ENCODE measurements at regions not wholly inside any gene's neighbourhood (a gene's known extent, or its start where the extent isn't known, plus 50 kb on each side); places are given as distances from the start of the nearest gene placed in this dataset.
A peak's percentile ranks its signal among the peaks of the same experiment; 100 is the strongest.
"Not testable (repeated sequence)": the region's sequence is repeated elsewhere in the genome, so short reads cannot be mapped to it uniquely, and the experiment has no call there.

DNA sequence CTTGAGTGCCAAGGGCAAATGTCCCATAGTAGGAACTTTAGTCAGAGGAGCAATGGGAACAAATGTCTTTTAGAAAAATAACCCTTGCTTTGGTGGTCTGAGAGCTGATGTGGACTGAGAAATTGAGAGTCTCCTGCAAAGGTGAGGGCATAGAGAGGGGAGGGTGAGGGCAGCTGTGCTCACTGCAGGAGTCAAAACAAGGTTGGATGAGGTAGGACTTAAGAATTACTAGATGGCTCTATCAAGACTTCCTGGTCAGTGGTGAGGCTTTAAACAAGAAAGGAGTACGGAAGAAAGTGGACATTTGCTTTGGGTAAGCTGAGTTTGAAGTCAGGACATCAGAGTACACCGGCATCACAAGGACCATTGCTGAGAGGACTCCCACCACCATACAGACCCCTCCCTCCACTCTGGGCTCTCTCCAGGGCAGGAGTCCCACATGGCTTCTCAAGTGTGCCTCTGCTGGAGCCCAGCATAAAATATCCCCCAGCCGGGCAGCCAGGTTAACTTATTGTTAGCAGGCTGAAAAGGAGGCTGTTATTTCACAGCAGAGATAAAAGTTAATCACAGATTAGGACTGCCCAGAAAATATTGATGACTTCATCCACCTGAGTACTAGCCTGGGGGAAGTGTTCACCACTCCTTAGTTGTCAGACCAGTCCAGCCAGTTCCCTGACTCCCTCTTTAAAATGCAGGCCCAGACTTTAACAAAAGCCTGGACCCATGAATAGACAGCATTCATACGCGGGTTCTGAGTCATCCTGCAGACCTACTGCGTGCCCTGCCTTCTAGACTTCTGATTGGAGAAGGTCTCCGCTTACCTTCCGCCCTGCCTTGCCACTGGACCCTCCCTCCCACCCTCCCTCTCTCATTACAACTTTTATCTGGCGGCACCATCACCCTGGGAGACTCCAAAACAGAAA, 167.2 kb downstream of the BCL2L11 start:
- H3K4me3 ChIP-seq; H3K4me1 ChIP-seq; H3K27me3 ChIP-seq; H3K36me3 ChIP-seq; intact Hi-C loops (cut with DNase I; ENCODE audit: low total_unique reads); H3K9me3 ChIP-seq: not testable (repeated sequence)
- WGBS, 5 donors, result 32 to 40% (median 34%) methylated on average over 6 to 7 of the region's 9 CpGs
- DNase-seq, result peak; percentile 47 to 86
- H3K27ac ChIP-seq, result peak overlapping the region in 2 of 5 donors; percentile 14 to 79

DNA sequence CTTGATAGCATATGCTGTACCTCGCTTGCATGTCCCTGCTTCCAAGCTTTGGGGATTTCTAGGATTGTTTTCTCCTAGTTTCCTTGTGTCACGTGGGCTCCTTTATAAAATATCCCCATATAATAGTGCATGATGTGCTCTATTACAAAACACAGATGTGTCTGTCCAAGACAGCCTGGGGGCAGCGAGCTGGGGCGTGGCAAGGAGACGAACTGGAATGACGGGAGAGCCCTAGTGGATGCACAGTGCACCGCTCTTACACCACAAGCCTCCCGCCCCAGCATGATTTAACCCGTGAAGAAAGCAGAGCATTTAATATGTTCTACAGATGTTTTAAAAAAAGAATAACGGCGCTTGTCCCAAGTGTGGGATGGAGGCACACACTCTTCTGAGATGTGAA, 169.7 kb downstream of the BCL2L11 start:
- H3K9me3 ChIP-seq; H3K36me3 ChIP-seq; H3K27ac ChIP-seq; H3K4me1 ChIP-seq; H3K27me3 ChIP-seq; H3K4me3 ChIP-seq; intact Hi-C loops (cut with DNase I; ENCODE audit: low total_unique reads); DNase-seq: not testable (repeated sequence)
- WGBS, 5 donors, result 71 to 94% (median 91%) methylated on average over 7 to 11 of the region's 11 CpGs

DNA sequence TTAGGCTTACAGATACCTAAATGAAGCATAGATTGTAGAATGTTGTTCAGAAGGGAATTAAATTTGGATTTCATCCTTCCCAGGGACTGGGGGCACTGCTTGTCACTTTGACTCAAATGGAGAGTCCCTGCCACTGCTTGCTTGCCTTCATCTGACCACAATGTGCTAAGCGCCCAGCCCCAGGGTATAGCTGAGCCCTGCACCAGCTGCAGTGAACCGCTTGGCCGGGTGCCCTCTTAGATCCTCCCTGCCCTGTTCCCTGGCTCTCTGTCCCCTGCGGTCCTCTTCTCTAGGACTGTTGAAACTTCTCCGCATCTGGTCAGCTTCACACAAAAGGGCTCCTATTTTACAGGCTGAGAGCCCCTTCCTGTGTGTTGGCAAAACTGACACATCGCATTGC, 170.9 kb downstream of the BCL2L11 start:
- H3K27me3 ChIP-seq; H3K4me1 ChIP-seq; intact Hi-C loops (cut with DNase I; ENCODE audit: low total_unique reads); DNase-seq; H3K36me3 ChIP-seq; H3K9me3 ChIP-seq; H3K27ac ChIP-seq; H3K4me3 ChIP-seq: not testable (repeated sequence)
- WGBS, 5 donors, result 63 to 84% (median 71%) methylated on average over 4 to 5 of the region's 6 CpGs

DNA sequence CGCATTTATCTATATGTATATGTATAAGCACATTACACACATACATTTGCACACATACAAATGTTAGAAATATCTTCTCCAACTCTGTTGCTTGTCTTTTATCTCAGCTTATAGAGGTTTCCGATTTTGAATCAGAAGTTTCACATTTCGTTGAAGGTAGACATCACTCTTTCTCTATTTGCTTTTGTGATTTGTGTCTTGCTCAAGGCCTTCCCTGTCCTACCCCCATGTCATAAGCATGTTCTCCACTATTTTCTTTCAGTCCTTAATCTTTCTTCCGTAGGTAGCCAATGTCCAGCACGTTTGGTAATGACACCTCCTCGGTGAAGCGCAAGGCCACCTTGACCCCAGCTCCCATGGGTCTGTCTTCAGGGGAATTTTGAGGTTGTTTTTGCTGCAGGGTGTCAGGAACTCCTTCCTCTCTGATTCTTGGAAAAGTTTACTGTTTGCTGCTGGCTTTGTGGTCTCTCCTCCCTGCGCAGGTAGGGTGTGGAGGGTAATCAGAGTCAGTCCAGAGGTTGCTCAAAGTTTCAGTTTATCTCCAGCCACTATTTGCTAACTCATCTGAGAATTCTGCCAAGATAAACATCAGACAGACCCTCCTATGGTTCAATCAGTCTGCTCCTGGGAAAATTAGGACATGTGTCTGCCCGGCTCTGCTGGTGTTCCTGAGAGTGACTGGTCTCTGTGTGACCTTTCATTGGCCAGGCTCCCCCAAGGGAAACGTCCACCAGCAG, 171.7 kb downstream of the BCL2L11 start:
- H3K27me3 ChIP-seq; intact Hi-C loops (cut with DNase I; ENCODE audit: low total_unique reads); DNase-seq; H3K4me1 ChIP-seq; H3K36me3 ChIP-seq; H3K4me3 ChIP-seq; H3K9me3 ChIP-seq; H3K27ac ChIP-seq: not testable (repeated sequence)
- 57 to 80% (median 66%) methylated on average over 6 to 8 of the region's 10 CpGs for WGBS, 5 donors

DNA sequence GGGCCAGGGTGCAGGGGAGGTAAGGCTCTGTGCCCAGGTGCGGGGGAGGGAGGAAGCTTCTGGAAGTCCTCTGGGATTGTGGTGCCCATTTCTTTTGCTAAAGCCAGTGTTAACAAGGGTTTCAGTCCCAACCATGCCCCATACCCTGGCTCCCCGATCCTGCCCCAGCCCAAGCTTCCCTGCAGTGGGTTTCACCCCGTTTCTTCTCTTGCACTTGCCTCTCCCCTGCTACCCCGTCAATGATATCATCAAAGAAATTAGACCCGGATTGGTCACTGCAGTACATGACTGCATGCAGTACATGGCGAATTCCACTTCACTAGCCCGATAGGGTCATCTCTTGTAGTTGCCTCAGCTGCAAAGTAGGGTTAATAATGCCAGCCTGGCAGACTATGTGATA, 174.0 kb downstream of the BCL2L11 start:
- not testable (repeated sequence) for H3K4me1 ChIP-seq, H3K36me3 ChIP-seq

GRCh38 chr2:111296122-111296804, 175.5 kb downstream of the BCL2L11 start:
- H3K27ac ChIP-seq; H3K9me3 ChIP-seq; H3K4me3 ChIP-seq; DNase-seq; H3K4me1 ChIP-seq; intact Hi-C loops (cut with DNase I; ENCODE audit: low total_unique reads); H3K36me3 ChIP-seq; H3K27me3 ChIP-seq: not testable (repeated sequence)
- WGBS, 5 donors, result 59 to 88% (median 73%) methylated on average over 5 to 6 of the region's 6 CpGs

More for the DNA sequence above, 174.0 kb downstream of the BCL2L11 start:
- H3K27me3 ChIP-seq; intact Hi-C loops (cut with DNase I; ENCODE audit: low total_unique reads); H3K27ac ChIP-seq; H3K9me3 ChIP-seq; H3K4me3 ChIP-seq; DNase-seq: not testable (repeated sequence)
- 90 to 94% (median 93%) methylated on average over 3 of the region's 7 CpGs; no CpG with 5 or more reads in 2 of the 5 donors for WGBS, 5 donors

DNA sequence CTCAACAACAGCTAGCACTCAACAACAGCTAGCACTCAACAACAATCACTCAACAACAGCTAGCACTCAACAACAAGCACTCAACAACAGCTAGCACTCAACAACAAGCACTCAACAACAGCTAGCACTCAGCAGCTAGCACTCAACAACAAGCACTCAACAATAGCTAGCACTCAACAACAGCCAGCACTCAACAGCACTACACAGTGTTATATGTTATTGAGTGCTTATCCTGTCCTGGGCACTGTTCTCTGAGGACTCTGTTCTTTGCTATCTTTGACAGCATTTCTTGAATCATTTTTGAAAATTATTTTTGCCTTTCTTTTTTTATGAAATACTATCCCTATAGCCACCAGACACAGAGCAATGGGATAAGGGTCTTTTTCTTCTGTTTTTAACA, 176.4 kb downstream of the BCL2L11 start:
- H3K27ac ChIP-seq; intact Hi-C loops (cut with DNase I; ENCODE audit: low total_unique reads); H3K4me3 ChIP-seq; H3K9me3 ChIP-seq; DNase-seq; H3K4me1 ChIP-seq; H3K36me3 ChIP-seq; H3K27me3 ChIP-seq: not testable (repeated sequence)

DNA sequence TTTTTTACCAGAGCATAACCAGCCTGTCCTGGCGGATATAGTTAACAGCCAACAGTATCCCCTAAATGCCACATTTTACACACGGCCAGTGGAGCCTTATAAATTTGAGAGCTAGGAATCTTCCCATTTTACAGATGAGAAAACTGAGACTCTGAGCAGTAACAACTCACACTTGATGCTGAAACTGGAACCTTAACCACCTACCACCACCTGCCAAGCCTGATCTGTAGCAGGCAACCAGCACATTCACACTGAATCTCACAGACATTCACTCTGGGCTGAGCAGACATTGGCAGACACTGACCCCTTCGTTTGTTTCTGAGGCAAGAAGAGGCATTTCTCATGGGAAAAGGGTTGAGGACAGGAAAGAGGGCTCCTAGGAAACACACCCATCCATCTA, 178.2 kb downstream of the BCL2L11 start:
- H3K9me3 ChIP-seq; H3K27me3 ChIP-seq; DNase-seq; H3K27ac ChIP-seq; H3K4me1 ChIP-seq; H3K36me3 ChIP-seq; H3K4me3 ChIP-seq; intact Hi-C loops (cut with DNase I; ENCODE audit: low total_unique reads): not testable (repeated sequence)
- WGBS, 5 donors, result 91 to 100% (median 97%) methylated on average over 2 to 3 of the region's 3 CpGs

DNA sequence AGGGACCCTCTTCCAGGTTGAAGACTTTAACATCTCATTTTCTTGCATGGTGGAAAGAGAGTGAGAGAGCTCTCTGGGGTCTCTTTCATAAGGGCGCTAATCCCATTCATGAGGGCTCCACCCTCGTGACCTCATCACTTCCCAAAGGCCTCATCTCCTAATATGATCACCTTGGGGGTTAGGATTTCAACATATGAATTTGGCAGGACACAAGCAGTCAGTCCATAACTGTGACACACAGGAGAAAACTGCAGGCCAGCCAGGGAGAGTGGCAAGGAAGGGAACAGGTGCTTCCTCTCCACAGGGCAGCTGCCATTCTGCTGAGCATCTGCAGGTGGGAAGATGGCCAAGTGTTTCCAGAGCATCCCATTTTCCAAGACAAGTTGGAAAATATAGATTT, 178.9 kb downstream of the BCL2L11 start:
- intact Hi-C loops (cut with DNase I; ENCODE audit: low total_unique reads); H3K27ac ChIP-seq; H3K9me3 ChIP-seq; H3K4me1 ChIP-seq; DNase-seq; H3K4me3 ChIP-seq; H3K27me3 ChIP-seq; H3K36me3 ChIP-seq: not testable (repeated sequence)
- WGBS, 5 donors, result 82 to 100% (median 96%) methylated on average over 2 of the region's 2 CpGs

DNA sequence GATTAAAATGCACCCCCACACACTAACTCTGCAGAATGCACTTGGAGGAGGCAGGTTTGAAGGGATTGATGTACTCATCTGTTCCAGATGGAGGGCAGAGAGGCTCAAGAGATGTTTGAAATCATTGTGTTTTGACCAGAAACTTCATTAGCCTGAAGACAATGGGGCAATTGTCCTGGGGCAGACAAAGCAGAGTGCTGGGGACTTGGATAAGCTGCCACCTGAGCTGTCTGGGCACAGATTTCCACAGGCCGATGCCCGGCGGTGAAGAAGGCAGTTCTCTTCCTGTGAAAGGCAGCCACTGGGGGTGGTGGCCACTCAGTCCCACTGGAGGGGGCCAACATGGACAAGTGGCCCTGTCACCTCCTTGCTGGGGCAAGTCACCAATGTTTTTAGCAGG, 181.0 kb downstream of the BCL2L11 start:
- no CpG with 5 or more reads among the region's 3 CpGs for WGBS, 5 donors
- not testable (repeated sequence) for H3K36me3 ChIP-seq

GRCh38 chr2:111302397-111303218, 181.9 kb downstream of the BCL2L11 start:
- intact Hi-C loops (cut with DNase I; ENCODE audit: low total_unique reads); H3K27ac ChIP-seq; H3K4me1 ChIP-seq; DNase-seq; H3K36me3 ChIP-seq; H3K9me3 ChIP-seq; H3K4me3 ChIP-seq; H3K27me3 ChIP-seq: not testable (repeated sequence)
- 63 to 71% (median 66%) methylated on average over 5 to 6 of the region's 7 CpGs; no CpG with 5 or more reads in 1 of the 5 donors for WGBS, 5 donors

More for the DNA sequence above, 181.0 kb downstream of the BCL2L11 start:
- H3K4me1 ChIP-seq; intact Hi-C loops (cut with DNase I; ENCODE audit: low total_unique reads); H3K27me3 ChIP-seq; H3K4me3 ChIP-seq; H3K27ac ChIP-seq; DNase-seq; H3K9me3 ChIP-seq: not testable (repeated sequence)

Measured in stomach (tissue), 8 donors.